HG03521 (cell line): ENCODE measurements at regions not wholly inside any gene's neighbourhood (a gene's known extent, or its start where the extent isn't known, plus 50 kb on each side); places are given as distances from the start of the nearest gene placed in this dataset.
A peak's percentile ranks its signal among the peaks of the same experiment; 100 is the strongest.
"Not testable (repeated sequence)": the region's sequence is repeated elsewhere in the genome, so short reads cannot be mapped to it uniquely, and the experiment has no call there.

Source experiments
- ATAC-seq: cut with Tn5 transposase; IDR thresholded peaks from one replicate; pipeline ENCODE4 v1.9.1; 2021; ENCODE audit warnings: mild to moderate bottlenecking, moderate library complexity; ENCODE audit not compliant: unreplicated experiment

DNA sequence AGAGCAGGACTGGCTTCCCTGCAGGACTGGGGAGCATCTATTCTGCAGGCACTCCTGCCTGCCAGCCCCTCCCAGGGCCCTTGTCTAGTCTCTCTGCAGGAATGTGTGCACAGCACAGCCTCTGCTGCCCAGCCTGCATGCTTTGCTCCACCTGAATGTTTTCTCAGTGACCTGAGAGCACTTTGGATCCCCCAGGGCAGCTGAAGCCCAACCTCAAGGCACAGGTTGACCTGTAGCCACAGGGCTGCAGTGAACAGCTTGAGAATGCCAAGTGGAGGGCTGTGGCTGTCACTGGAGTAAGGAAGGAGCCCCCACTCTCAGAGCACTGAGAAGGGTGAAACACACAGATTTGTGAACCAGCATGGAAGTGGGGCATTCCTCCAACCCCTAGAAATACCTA, 760.2 kb downstream of the STIM2 start:
- no peak for ATAC-seq

- no peak for ATAC-seq
These were observed 764.1 kb downstream of the STIM2 start for GRCh38 chr4:27624749-27625148.

DNA sequence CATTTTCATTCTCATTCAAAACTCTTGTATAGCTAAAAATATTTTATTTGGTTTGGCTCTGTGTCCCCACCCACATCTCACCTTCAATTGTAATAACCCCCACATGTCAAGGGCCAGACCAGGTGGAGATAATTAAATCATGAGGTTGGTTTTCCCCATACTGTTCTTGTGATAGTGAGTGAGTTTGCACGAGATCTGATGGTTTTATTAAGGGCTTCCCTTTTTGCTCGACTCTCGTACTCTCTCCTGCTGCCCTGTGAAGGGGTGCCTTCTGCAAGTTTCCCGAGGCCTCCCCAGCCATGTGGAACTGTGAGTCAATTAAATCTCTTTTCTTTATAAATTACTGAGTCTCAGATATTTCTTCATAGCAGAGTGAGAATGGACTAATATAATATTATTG, 768.0 kb downstream of the STIM2 start:
- no peak for ATAC-seq

DNA sequence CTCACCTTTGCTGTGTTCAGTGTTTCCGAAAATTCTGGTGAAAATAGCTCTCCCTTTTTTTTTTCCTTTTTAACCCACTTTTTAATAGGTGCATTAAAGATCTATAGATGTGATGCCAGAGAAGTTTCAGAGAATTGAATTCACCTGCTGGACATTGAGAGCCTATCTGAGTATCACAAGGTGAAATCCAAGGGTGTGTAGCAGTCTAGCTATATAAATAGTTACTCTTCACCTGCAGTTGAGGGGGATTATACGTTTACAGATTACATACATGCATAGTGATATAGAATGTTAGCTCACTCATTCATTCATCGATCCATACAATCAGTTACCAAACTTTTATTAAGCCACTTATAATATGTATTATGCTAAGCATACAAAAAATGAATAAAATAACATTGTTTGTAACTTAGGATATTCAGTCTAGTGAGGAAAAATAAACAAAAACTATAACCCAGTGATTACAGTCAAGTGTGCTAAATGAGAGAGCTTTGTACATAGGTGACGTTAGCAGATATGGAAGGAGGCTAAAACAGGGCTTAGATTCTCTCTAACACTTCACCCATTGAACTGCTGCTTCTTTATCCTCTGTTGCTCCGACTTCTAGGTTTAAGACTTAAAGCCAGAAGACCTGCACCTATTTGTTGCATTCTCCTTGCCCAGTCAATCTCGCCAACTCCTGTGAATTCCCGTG, 769.0 kb downstream of the STIM2 start:
- no peak for ATAC-seq

DNA sequence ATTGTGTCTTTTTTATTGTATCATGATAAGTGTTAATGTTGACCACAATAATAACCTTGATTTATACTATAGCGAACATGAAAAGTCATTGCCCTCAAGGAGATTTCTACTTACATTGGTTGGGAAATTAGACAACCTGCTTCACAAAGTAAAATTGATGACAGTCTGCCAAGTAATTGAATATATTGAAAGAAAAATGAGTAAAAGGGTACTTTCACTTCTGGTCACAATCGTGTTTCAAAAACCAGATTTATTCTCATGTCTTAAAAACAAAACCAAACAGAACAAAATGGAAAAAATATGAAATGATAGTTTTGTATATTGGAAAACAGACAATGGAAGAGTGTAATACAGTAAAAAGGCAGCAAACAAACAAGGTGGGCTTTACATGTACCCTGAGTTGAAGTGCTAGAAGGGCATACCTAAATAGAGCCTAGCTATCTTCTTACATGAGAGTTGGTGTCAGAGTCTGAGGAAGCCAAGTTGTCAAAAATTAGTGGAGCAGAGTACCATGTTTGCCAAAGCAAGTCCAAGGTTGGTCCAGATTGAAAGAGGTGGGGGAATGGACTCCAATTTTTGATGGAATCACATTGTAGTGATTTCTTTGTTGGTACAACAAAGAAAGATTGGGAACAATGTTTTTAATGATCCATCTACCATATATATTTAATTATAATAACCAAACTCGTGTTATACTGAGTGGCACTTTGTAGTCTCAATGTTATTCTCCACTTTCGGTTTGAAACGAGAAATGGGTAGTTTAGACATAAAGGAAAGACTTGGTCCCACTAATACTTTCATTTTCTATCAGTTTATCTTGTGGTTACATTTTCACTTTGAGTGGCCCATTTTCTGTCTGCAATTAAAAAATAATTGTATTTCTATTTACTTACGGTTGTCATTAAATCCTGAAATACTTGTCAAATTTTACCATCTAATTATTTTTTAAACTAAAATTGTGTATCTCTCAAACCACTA, 775.6 kb downstream of the STIM2 start:
- peak; percentile 58 for ATAC-seq

- no peak for ATAC-seq
These were observed 777.7 kb downstream of the STIM2 start for GRCh38 chr4:27638163-27638915.

GRCh38 chr4:27643101-27643500, 782.5 kb downstream of the STIM2 start:
- no peak for ATAC-seq

GRCh38 chr4:27648416-27648815, 787.8 kb downstream of the STIM2 start:
- ATAC-seq, result no peak

DNA sequence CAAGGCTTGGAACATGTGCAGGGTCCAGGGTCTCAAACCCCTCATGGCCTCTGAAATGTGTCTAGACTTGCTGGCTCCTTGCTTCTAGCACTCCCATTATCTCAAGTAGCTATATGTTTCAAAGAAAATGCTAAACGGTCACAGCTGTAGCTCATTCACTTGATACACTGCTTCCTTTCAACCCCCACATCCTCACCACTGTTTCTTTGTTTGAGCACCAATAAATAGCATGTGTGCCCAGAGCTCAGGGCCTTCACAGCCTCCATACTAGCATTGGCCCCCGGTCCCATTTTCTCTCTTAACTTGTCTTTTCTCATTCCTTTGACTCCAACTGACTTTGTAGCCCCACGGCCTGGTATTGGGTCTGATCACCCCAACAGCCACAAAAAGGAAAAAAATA, 801.8 kb downstream of the STIM2 start:
- no peak for ATAC-seq

GRCh38 chr4:27666943-27667342, 806.3 kb downstream of the STIM2 start:
- no peak for ATAC-seq

DNA sequence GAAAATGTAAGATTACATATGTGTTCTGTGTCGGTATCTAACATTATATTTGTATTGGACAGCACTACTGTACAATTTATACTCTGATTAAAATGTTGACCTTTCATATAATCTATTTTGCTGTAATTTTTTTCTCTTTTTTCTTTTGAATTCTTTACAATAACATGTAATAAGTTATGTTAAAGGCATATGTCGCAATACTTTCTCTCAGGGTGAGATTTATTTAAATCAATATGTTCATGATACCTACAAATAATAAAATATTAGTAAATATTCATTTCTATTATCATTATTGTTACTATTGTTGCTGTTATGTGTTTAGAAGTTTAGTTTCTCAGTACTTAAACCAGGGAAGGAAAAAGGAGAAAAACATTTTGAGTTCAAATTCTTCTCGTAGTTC, 807.4 kb downstream of the STIM2 start:
- ATAC-seq, result no peak

- no peak for ATAC-seq
These were observed 817.4 kb downstream of the STIM2 start for GRCh38 chr4:27678027-27678426.

GRCh38 chr4:27684610-27685011, 824.0 kb downstream of the STIM2 start:
- peak; percentile 89 for ATAC-seq

DNA sequence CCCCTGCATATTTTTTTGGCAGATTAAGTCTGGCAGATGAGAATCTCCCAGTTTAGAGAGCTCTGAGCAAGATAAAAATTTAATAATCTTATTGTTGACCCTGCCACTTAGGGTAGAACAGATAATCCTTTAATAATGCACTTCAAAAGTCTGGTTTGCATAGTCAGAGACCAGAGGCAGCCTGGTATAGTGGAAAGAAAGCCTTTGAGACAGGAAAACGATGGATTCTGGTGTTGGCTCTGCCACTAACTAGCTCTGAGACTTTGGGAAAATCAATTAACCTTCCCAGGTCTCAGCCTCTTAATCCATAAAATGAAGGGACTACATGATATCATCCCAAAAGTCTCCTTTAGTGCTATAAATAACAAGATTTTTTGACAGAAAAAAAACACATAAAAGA, 824.5 kb downstream of the STIM2 start:
- ATAC-seq, result no peak

GRCh38 chr4:27685947-27686346, 825.3 kb downstream of the STIM2 start:
- no peak for ATAC-seq

- ATAC-seq, result peak; percentile 79
These were observed 831.5 kb downstream of the STIM2 start for GRCh38 chr4:27692158-27692557.

GRCh38 chr4:27692868-27693634, 832.4 kb downstream of the STIM2 start:
- ATAC-seq, result no peak

DNA sequence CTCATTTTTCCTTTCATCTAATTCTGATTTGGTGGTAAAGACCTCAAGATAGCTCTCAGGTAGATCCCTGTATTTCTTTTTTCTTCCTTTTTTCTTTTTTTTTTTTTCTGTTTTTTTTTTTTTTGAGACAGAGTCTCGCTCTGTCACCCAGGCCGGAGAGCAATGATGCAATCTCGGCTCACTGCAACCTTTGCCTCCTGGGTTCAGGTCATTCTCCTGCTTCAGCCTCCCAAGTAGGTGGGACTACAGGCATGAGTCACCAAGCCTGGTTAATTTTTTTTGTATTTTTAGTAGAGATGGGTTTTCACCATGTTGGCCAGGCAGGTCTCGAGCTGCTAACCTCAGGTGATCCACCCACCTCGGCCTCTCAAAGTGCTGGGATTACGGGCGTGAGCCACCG, 835.6 kb downstream of the STIM2 start:
- not testable (repeated sequence) for ATAC-seq

DNA sequence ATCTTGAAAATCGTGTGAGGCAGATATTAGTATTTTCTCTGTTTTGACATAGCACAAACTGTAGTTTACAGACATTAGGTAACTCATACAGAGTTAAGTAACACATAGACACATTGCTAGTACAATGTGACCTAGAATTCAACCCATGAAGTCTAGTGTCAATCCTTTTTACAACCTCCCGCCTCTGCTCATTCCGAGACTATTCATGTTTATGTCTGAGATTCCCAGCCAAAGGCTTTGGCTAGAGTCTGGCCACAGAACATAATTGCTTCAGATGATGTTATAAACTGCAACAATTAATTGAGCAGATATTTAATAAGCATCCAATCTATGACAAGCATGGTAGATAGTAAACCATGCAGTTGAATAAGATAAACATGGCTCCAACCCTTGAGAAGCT, 841.0 kb downstream of the STIM2 start:
- no peak for ATAC-seq

- no peak for ATAC-seq
These were observed 842.2 kb downstream of the STIM2 start for GRCh38 chr4:27702730-27703431.
